Activated CD4-positive, alpha-beta T cell treated with anti-CD3 and anti-CD28 coated beads, Interleukin-2, amount 10 ng/mL, durations not matched to agents 7 days and 5 days (primary cell): ENCODE measurements at regions not wholly inside any gene's neighbourhood (a gene's known extent, or its start where the extent isn't known, plus 50 kb on each side); places are given as distances from the start of the nearest gene placed in this dataset.
"Not testable (repeated sequence)": the region's sequence is repeated elsewhere in the genome, so short reads cannot be mapped to it uniquely, and the experiment has no call there.

Source experiments
- CTCF ChIA-PET: fragments of 350-600 bp; sonication (Branson Sonifier 250); formaldehyde crosslinking; loops from one replicate; lab custom pipeline; 2021; ENCODE audit warnings: antibody characterized with exemption; lab: Charles Lee
- POLR2A ChIA-PET: fragments of 350-600 bp; sonication (Branson Sonifier 250); formaldehyde crosslinking; loops from one replicate; lab custom pipeline; 2021; ENCODE audit warnings: antibody characterized with exemption; lab: Charles Lee
- DNase-seq: peaks from one replicate; pipeline ENCODE4 v3.0.0-alpha.2; 2020
- H3K27ac Mint-ChIP-seq: one replicate; pipeline ENCODE4 v1.8.0; 2021; ENCODE audit warnings: mild to moderate bottlenecking, moderate library complexity, mixed read lengths
- H3K27me3 Mint-ChIP-seq: one replicate; pipeline ENCODE4 v1.8.0; 2021; ENCODE audit warnings: mixed read lengths
- H3K36me3 Mint-ChIP-seq: one replicate; pipeline ENCODE4 v1.8.0; 2021; ENCODE audit warnings: low read depth, mixed read lengths
- H3K4me1 Mint-ChIP-seq: one replicate; pipeline ENCODE4 v1.8.0; 2021; ENCODE audit warnings: mixed read lengths
- H3K4me3 Mint-ChIP-seq: one replicate; pipeline ENCODE4 v1.8.0; 2021; ENCODE audit warnings: mild to moderate bottlenecking, moderate library complexity, mixed read lengths
- H3K9me3 Mint-ChIP-seq: one replicate; pipeline ENCODE4 v1.8.0; 2021; ENCODE audit warnings: mixed read lengths

DNA sequence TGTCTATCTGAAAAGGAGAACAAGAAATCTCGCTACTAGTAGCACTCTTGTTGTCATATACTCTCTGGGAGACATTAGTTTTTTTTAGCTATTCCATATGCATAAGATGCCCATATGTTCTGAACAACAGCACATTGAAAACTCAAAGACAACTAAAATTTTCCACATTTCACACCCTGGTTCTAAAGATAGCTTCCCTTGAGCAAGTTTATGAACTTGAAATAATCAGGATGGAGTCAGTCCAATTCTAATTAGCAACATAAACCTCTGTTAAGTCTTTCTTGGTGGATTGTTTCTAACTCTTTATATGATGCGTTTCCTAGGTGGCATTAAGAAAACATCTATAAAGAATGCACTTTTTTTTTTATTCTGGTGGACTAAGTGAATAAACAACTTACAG is 1095.3 kb downstream of the GRM8 start:
- no peaks in the 10 kb centered on the region for H3K4me1 Mint-ChIP-seq
- no peaks in the 10 kb centered on the region for H3K27me3 Mint-ChIP-seq
- no peak for DNase-seq
- H3K9me3 Mint-ChIP-seq = peaks cover 7% of the 10 kb centered on the region
- no peak overlapping the region for H3K27ac Mint-ChIP-seq
- H3K4me3 Mint-ChIP-seq = no peak overlapping the region
- POLR2A ChIA-PET = no interaction called here
- CTCF ChIA-PET = no interaction called here
- no peaks in the 10 kb centered on the region for H3K36me3 Mint-ChIP-seq

DNA sequence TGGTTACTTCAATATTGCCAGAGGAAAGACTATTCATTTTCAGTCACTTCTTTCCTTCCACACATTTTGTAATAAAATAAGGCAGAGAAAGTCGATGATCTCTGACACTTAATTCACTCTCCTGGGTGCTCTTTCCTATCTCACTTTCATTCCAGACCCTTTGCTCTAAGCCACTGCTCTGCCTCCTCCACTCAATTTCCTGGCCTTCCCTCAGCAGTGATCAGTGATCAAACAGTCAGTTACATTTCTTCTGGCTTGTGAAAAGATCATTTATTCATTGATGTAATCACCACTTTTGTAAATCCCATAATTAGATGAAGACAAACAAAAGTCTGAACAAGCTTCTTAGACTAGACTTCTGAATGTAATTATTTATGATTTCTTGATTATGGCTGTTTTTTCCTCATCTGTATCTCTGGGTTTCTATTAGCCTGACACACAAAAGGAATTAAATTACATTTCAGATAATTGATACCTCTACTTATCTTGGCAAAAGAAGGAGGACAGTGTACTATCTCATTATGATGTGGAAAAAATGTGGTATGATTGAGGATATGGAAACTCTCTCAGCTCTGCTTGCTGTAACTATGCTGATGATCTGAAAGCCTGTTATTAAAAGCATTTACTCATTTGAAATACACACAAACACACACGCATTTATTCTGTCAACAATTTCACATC is 1102.3 kb downstream of the GRM8 start:
- Mint-ChIP-seq H3K4me1 (no peaks in the 10 kb centered on the region), H3K9me3 (peaks cover 7% of the 10 kb centered on the region), H3K4me3 (no peak overlapping the region), H3K36me3 (no peaks in the 10 kb centered on the region), H3K27ac (no peak overlapping the region), H3K27me3 (no peaks in the 10 kb centered on the region)
- ChIA-PET CTCF (no interaction called here), POLR2A (no interaction called here)
- no peak for DNase-seq

DNA sequence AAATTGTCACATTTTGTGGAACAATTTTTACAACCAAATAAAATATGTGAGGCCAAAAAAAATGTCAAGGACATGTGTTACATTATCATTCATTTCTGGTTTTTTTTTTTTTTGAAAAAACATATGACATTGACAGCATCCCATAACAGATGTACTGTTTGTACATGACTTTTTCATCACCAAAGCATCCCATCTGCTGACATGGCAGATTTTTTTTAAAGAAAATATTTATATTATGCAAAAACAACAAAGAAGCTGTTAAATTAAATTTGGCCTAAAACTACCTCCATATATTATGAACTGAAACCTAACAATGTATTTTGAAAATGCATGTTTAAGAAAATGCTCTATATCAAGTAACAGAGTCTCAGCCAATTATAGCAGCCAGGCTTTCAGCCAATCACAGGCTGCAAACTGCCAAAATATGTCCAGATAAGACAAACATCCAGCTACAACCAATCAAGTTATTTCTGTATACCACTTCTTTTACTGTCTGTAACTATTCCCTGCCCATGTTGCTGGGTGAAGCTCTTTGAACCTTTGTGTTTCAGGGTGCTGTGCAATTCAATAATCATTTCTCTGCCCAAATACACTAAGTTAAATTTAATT is 1111.8 kb downstream of the GRM8 start:
- ChIA-PET CTCF (no interaction called here), POLR2A (no interaction called here)
- Mint-ChIP-seq H3K4me3 (no peak overlapping the region), H3K9me3 (no peaks in the 10 kb centered on the region), H3K27me3 (no peaks in the 10 kb centered on the region), H3K36me3 (no peaks in the 10 kb centered on the region), H3K4me1 (no peaks in the 10 kb centered on the region), H3K27ac (no peak overlapping the region)
- DNase-seq = no peak

DNA sequence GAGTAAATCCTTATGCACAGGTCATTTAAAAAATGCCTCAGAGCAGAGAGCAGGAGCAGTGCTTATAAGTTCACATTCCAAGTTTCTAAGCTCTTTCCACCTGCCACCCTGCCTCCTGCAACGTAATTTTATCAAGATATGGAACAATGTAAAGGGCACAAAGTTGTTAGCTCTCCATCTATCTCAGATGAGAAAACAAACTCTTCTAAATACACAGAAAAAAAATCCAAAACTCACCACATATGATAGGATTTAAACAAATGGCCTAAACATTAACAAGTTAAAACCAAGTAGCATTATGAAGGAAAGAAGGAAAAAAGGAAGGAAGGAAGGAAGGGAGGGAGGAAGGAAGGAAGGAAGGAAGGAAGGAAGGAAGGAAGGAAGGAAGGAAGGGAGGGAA is 1132.8 kb downstream of the GRM8 start:
- no peak for DNase-seq
- Mint-ChIP-seq H3K36me3 (no peaks in the 10 kb centered on the region), H3K4me3 (no peak overlapping the region), H3K27ac (no peak overlapping the region), H3K27me3 (no peaks in the 10 kb centered on the region), H3K4me1 (no peaks in the 10 kb centered on the region), H3K9me3 (peaks cover 10% of the 10 kb centered on the region)
- CTCF ChIA-PET = no interaction called here
- POLR2A ChIA-PET = no interaction called here

DNA sequence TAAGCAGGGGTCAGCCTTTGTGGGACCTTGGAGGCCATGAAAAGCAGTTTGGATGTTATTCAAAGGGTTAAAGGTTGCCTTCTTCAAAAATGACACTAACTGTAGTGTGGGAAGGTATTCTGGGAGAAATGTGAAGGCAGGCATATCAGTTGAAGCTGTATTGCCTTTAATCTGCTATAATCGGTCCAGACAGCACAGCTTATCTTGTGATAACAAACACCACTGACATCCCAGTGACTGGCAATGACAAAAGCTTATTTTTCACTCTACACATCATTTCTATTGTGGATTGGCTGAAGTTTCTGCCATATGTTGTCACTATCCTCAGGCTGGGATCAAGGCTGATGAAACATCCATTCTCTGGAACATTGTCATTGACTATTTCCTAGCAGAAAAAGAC is 1149.2 kb downstream of the GRM8 start:
- DNase-seq = no peak
- Mint-ChIP-seq H3K36me3 (no peaks in the 10 kb centered on the region), H3K27ac (no peak overlapping the region), H3K27me3 (no peaks in the 10 kb centered on the region), H3K4me3 (no peak overlapping the region), H3K9me3 (peaks cover 11% of the 10 kb centered on the region), H3K4me1 (no peaks in the 10 kb centered on the region)
- ChIA-PET POLR2A (no interaction called here), CTCF (interaction anchor here (0.5 kb wide), 1 partner anchor 644 kb away, joined by 3 read pairs; no protein-coding TSS in a partner anchor)

DNA sequence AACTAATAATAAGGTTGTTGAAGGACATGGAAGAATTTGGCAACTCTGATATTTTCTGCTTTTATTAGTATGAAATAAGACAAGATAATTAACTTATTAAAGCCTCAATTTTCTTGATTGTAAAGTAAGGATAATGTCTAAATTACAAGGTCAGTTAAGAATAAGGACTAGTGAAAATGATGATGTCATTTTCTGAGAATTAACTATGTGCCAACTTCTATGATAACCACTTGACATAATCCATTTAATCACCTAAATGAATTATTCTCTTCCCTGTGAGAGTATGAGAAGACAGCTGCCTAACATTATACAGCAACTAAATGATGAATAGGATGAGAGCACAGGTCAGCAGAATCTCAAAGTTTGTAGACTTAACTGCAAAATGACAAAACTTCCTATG is 1153.4 kb upstream of the POT1 start:
- Mint-ChIP-seq H3K4me1 (no peaks in the 10 kb centered on the region), H3K27me3 (no peaks in the 10 kb centered on the region), H3K27ac (no peak overlapping the region), H3K4me3 (no peak overlapping the region), H3K9me3 (peaks cover 9% of the 10 kb centered on the region), H3K36me3 (no peaks in the 10 kb centered on the region)
- CTCF ChIA-PET = no interaction called here
- POLR2A ChIA-PET = no interaction called here
- DNase-seq = no peak

DNA sequence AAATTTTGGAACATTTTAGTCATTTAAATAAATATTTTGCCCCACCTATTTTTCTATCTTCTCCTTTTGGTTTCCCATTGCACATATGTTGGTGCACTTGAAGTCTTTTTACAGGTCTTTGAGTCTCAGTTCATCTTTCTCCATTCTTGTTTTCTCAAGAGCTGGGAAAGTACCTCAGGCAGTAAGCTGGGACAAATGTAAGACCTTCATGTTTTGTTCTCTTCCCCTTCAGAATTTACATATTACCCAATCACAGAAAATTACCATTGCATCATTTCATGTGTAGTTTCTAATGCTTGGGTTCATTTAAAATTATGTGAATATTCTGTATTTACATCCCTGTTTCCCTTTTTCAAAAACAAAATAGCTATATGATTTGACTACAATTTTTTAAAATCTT is 1150.0 kb upstream of the POT1 start:
- Mint-ChIP-seq H3K36me3 (no peaks in the 10 kb centered on the region), H3K4me1 (no peaks in the 10 kb centered on the region), H3K27ac (no peak overlapping the region), H3K9me3 (peaks cover 4% of the 10 kb centered on the region), H3K27me3 (no peaks in the 10 kb centered on the region), H3K4me3 (no peak overlapping the region)
- CTCF ChIA-PET = no interaction called here
- POLR2A ChIA-PET = no interaction called here
- DNase-seq = no peak

- Mint-ChIP-seq H3K4me3 (no peak overlapping the region), H3K27ac (no peak overlapping the region), H3K27me3 (no peaks in the 10 kb centered on the region), H3K4me1 (no peaks in the 10 kb centered on the region), H3K9me3 (peaks cover 4% of the 10 kb centered on the region), H3K36me3 (no peaks in the 10 kb centered on the region)
- CTCF ChIA-PET = no interaction called here
- no peak for DNase-seq
- POLR2A ChIA-PET = no interaction called here
Measured at GRCh38 chr7:126079151-126079550, 1149.5 kb upstream of the POT1 start.

DNA sequence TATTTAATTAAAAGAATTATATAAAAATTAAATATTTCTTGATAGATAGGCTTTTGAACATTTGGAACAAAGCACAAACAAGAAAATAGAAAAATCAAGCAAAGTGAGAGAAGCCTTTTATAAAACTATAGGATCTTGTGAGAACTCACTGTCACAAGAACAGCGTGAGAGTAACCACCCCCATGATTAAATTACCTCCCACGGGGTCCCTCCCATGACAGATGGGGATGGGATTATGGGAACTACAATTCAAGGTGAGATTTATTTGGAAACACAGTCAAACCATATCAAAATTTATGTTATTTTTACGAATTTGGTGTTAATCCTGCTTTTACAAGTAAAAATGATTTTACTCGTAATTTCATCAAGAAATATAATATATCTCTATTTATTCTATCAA is 1136.1 kb upstream of the POT1 start:
- H3K4me1 Mint-ChIP-seq = no peaks in the 10 kb centered on the region
- ChIA-PET POLR2A (no interaction called here), CTCF (no interaction called here)
- H3K4me3 Mint-ChIP-seq = no peak overlapping the region
- no peak for DNase-seq
- H3K9me3 Mint-ChIP-seq = peaks cover 6% of the 10 kb centered on the region
- H3K27ac Mint-ChIP-seq = no peak overlapping the region
- H3K36me3 Mint-ChIP-seq = no peaks in the 10 kb centered on the region
- no peaks in the 10 kb centered on the region for H3K27me3 Mint-ChIP-seq

DNA sequence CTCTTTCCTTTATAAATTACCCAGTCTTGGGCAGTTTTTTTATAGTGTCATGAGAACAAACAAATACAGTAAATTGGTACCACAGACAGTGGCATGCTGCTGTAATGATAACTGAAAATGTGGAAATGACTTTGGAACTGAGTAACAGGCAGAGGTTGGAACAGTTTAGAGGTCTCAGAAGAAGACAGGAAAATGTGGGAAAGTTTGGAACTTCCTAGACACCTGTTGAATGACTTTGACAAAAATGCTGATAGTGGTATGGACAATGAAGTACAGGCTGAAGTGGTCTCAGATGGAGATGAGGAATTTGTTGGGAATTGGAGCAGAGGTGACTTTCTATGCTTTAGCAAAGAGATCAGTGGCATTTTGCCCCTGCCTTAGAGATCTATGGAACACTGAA is 1128.4 kb upstream of the POT1 start:
- POLR2A ChIA-PET = no interaction called here
- H3K27me3 Mint-ChIP-seq = no peaks in the 10 kb centered on the region
- H3K36me3 Mint-ChIP-seq = no peaks in the 10 kb centered on the region
- no peak for DNase-seq
- H3K4me1 Mint-ChIP-seq = no peaks in the 10 kb centered on the region
- no peak overlapping the region for H3K27ac Mint-ChIP-seq
- no peak overlapping the region for H3K4me3 Mint-ChIP-seq
- CTCF ChIA-PET = no interaction called here
- peaks cover 18% of the 10 kb centered on the region for H3K9me3 Mint-ChIP-seq

DNA sequence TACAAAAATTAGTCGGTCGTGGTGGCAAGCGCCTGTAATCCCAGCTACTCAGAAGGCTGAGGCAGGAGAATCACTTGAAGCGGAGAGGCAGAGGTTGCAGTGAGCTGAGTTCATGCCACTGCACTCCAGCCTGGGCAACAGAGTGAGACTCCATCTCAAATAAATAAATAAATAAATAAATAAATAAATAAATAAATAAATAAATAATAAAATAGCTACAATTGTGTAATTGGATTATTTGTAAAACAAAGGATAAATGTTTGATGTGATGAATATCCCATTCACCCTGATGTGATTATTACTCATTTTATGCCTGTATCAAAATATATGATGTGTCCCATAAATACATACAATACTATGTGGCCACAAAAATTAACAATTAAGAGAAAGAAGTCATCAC is 1127.0 kb upstream of the POT1 start:
- H3K9me3 Mint-ChIP-seq = peaks cover 19% of the 10 kb centered on the region
- H3K4me3 Mint-ChIP-seq, POLR2A ChIA-PET, H3K36me3 Mint-ChIP-seq, CTCF ChIA-PET, DNase-seq, H3K27ac Mint-ChIP-seq, H3K27me3 Mint-ChIP-seq, H3K4me1 Mint-ChIP-seq: not testable (repeated sequence)

- POLR2A ChIA-PET = no interaction called here
Measured at GRCh38 chr7:126052229-126052628, 1122.6 kb upstream of the POT1 start.

DNA sequence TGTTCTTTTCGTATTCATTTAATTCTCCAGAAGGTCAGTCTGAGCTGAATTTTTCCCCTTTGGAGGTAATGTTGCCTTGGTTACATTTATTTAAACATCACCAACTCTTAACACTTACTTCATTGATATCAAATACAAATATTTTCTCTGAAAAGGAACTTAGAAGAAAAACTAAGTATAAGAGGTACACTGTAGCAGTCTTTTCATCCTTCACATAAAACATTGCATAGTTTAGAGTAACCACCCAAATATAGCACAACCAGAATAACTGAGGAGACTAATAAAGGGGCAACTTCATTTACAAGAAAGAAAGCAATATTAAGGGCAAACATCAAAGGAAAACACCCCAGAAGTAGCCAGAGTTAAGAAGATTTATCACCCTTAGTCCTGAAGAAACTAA is 1115.0 kb upstream of the POT1 start:
- no peaks in the 10 kb centered on the region for H3K4me1 Mint-ChIP-seq
- peaks cover 10% of the 10 kb centered on the region for H3K9me3 Mint-ChIP-seq
- no peak for DNase-seq
- no peak overlapping the region for H3K4me3 Mint-ChIP-seq
- ChIA-PET CTCF (no interaction called here), POLR2A (no interaction called here)
- no peak overlapping the region for H3K27ac Mint-ChIP-seq
- no peaks in the 10 kb centered on the region for H3K27me3 Mint-ChIP-seq
- no peaks in the 10 kb centered on the region for H3K36me3 Mint-ChIP-seq

More at GRCh38 chr7:126052229-126052628, 1122.6 kb upstream of the POT1 start:
- no peak overlapping the region for H3K4me3 Mint-ChIP-seq
- CTCF ChIA-PET = interaction anchor here (0.6 kb wide), 1 partner anchor 19 kb away, joined by 5 read pairs; no protein-coding TSS in a partner anchor
- H3K36me3 Mint-ChIP-seq = no peaks in the 10 kb centered on the region
- no peak overlapping the region for H3K27ac Mint-ChIP-seq
- H3K9me3 Mint-ChIP-seq = peaks cover 8% of the 10 kb centered on the region
- no peaks in the 10 kb centered on the region for H3K27me3 Mint-ChIP-seq
- no peak for DNase-seq
- H3K4me1 Mint-ChIP-seq = no peaks in the 10 kb centered on the region

- no peaks in the 10 kb centered on the region for H3K27me3 Mint-ChIP-seq
- H3K9me3 Mint-ChIP-seq = peaks cover 3% of the 10 kb centered on the region
- no peaks in the 10 kb centered on the region for H3K36me3 Mint-ChIP-seq
- CTCF ChIA-PET = interaction anchor here (0.6 kb wide), 1 partner anchor 9 kb away, joined by 3 read pairs; no protein-coding TSS in a partner anchor
- no peak for DNase-seq
- POLR2A ChIA-PET = no interaction called here
- no peak overlapping the region for H3K27ac Mint-ChIP-seq
- H3K4me1 Mint-ChIP-seq = no peaks in the 10 kb centered on the region
- no peak overlapping the region for H3K4me3 Mint-ChIP-seq
Measured at GRCh38 chr7:126041472-126041871, 1111.8 kb upstream of the POT1 start.
